GM18511 (cell line): ENCODE measurements at regions not wholly inside any gene's neighbourhood (a gene's known extent, or its start where the extent isn't known, plus 50 kb on each side); places are given as distances from the start of the nearest gene placed in this dataset.

ENCODE experiments used
- ATAC-seq: cut with Tn5 transposase; IDR thresholded peaks from one replicate; pipeline ENCODE4 v1.9.1; 2021; ENCODE audit warnings: mild to moderate bottlenecking, moderate library complexity; ENCODE audit not compliant: unreplicated experiment

- ATAC-seq: no peak
These were observed 124.7 kb upstream of the CTAGE1 start for GRCh38 chr18:22542406-22542835.

GRCh38 chr18:22543769-22544168, 126.1 kb upstream of the CTAGE1 start:
- no peak for ATAC-seq

DNA sequence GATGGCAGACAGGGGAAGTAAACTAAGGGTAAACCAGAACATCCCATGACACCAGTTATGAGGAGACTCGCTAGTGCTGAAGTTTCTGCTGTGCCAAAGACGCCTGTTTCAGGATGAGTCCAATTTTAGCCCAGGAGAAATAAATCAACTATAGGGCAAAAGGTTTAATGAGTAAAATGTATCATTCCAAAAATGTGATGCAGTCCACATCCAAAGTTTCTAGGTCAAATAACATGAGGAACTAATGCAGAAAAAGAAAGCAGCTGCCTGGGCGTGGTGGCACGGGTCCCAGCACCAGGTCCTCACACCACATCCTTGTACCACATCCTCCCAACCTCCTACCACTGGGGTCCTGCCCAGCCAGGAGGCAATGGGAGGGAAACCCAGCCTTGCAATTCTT, 126.9 kb upstream of the CTAGE1 start:
- no peak for ATAC-seq

DNA sequence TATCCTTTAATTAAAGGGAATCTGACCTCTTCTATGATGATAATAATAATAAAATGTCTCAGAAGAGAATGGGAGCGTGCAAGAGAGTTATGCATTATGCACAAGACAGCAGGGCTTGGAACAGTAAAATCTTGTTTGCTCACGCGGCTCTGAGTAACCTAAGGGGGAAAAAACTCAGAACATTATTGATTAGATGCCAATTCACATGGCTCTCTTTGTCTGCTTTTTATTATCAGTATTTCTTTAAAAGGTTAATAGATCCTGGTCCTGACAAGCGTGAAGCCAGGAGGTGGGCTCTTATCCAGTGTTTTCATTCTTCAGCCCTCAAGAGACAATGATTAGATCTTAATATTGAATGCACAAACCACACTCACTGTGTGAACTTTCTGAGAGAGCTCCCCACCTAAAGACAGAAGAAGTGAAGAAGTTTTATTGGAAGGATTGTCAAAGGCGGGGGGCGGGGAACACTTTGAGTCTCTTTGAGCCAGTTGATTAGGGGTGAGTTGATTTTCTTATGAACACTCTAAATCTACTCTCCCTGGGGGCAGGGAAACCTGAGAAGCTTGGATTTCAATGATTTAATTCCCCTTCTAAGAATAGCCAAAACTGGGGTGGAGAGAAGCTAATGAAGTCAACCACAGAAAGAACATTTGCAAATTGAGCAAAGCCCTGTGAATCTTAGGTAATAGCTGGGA, 127.5 kb upstream of the CTAGE1 start:
- no peak for ATAC-seq

DNA sequence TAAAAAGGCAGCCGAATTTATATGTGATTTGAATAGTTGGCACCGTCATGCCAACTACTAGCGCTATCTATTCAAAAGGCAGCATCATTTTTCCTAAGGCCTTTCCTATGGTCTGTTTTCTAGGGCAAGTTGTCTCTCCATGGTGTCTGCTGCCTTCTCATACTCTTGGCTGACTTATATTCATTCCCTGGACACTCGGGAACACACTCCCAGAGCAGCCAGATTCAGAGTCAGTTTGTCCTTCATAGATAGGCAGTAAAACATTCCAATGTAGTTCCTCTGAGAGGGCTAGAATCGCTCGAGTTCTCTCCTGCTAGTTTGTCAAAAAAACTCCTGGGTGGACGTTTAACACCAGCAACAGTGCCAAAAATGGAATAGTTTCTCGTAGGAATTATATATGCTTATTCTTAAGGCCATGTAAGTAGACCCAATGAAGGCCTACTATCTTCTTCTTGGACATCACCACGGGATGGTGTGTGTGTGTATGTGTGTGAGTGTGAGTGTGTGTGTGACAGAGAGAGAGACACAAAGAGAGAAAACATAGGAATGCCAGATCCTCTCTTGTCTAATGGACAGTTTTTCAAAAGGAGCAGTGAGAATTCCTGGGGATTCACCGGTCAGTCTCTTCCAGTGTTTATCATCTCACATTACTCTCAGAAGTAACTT, 129.3 kb upstream of the CTAGE1 start:
- no peak for ATAC-seq

- no peak for ATAC-seq
These were observed 130.3 kb upstream of the CTAGE1 start for GRCh38 chr18:22547807-22548561.

DNA sequence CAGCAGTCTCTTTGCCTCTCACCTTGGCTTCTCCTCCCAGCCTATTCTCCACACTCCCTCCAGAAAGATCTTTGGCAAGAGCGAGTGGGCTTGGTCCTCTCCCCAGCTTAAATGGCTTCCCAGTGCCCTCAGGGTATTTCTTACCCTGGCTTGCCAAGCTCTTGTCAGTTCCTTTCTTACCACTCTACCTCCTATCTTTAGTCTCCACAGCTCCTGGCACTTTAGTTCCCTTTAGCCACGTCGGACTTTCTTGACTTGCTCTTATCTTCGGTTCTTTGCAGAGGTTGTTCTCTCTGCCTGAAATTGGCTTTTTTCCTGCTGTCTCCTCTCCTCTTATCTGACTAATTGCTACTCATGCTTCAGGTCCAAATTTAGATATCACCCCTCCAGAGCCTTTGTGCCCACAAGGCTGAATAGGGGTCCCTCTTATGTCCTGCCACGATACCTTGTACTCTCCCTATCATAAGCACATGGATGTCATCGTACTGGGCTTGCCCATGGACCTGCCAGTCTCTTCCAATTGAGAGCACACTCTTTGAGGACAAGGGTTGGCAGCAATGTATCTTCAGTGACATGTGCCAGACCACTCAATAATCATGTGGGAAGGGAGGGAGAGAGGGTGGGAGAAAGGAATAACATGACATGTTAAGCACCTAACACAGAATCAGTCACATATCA, 131.7 kb upstream of the CTAGE1 start:
- ATAC-seq: no peak

DNA sequence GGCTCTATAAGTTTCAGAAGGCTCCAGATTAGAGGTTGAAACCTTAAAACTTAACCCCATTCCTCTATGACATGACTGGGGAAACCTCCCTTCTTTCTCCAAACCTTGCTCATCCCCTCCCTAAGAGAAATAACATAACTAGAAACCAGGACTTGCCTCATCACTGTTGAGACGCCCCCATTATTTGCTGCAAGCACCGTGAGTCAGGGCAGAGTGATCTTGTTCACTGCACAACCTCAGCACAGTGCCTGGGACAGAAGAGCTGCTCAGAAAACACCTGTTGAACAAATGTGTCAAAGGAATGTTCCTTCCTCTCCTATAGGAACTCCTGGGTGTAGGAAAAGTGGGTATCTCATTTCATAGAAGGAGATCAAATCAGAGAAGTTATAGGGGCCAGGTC, 132.7 kb upstream of the CTAGE1 start:
- no peak for ATAC-seq

DNA sequence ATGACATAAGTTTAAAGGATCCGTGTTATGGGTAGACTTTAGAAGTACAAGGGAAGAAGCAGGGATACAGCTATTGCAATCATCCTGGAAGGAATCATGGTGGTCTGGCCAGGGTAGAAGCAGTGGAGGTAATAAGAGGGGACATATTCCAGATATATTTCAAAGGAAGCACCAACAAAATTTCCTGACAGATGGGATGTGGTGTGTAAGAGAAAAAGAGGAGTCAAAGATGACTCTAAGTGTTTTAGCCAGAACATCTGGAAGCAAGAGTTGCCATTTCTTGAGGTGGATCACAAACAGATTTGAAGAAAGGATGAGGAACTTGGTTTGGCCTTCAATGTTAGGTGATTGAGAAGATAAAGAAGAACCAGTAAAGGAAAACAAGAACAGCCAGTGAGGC, 133.1 kb upstream of the CTAGE1 start:
- ATAC-seq: no peak

GRCh38 chr18:22551536-22552151, 133.9 kb upstream of the CTAGE1 start:
- no peak for ATAC-seq

DNA sequence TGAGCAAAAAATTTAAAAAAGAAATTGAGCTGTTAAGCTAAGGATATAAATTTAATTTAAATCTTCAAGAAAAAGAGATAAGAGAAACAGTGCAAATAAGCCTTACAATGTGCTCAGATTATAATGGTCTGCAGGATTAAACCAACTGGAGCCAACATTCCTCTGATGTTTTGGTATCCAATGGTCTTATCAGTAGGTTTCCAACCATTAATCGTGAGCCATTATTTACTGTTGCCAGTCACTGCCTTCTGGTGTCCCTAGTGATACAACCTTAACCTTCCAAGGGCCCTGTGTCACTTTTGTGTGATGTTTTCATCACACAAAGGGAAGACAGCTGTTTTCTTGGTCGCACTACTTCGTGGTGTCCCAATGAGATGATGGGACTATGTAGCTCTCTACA, 134.5 kb upstream of the CTAGE1 start:
- no peak for ATAC-seq

DNA sequence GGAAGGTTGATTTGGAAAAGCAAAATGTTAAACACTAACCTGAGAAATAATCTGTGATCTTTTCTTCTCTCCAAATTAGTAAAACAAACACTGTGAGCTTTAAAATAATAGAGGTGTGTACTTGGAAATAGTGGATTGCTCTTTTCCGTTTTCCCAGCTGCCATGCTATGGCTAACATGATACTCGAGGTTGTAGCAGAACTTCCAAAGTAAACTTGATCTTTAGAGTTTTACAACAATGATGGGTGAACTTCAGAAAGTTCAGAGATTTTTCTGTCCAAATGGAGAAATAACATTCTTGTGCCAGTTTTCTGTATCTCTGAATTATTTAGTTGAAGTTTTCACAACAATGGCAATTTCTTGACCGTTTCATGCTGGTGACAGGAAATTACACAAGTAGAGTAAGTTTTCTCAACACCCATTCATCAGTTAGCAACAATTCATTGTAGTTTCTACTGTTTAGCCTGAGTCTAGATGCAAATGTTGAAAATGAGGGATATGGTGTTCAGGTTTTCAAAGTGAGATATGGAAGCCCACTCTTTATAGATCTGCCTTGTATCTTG, 135.3 kb upstream of the CTAGE1 start:
- no peak for ATAC-seq

DNA sequence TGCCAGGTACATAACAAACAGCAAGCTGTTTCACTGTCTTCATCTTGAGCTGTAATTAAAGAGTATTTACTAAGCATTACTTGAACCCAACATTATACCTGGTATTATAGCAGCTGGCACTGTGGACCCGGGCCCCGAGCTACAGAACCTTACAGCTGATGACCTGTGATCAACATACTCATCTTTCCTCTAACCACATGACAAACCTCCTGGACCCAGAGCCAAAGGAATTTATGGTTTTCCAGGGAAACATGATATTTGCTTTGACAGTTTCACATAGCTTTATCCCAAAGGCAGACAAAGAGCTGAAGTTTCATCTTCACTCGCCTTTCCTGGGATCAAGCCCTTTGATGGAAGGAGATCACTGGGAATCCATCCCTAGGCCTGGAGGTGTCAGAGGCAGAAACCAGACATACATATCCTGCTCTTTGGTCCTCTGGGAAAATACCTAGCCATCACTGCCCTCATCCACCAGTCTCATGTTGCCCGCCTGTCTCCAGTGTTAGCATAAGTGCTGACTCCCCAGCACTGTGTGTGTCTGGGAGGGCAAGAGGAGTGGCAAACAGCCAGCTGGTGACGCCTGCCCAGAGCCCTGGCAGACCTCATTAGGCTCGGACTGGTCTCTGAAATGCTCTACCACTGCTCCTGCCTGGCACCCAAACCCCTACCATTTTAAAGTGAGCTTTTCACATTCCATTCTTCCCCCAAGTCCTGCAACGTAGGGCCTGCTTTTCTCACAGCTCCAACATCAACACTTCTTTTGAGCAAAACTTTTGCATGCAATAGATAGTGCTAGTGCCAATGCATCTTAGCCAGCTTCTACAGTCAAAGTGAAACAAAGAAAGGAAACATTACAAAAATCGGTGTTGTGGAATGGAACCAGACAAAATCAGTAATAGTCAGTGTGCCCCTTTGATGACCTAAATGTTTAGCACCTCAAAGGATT, 138.8 kb upstream of the CTAGE1 start:
- ATAC-seq: no peak

- no peak for ATAC-seq
These were observed 139.6 kb upstream of the CTAGE1 start for GRCh38 chr18:22557168-22557941.

GRCh38 chr18:22558945-22559385, 141.2 kb upstream of the CTAGE1 start:
- no peak for ATAC-seq

DNA sequence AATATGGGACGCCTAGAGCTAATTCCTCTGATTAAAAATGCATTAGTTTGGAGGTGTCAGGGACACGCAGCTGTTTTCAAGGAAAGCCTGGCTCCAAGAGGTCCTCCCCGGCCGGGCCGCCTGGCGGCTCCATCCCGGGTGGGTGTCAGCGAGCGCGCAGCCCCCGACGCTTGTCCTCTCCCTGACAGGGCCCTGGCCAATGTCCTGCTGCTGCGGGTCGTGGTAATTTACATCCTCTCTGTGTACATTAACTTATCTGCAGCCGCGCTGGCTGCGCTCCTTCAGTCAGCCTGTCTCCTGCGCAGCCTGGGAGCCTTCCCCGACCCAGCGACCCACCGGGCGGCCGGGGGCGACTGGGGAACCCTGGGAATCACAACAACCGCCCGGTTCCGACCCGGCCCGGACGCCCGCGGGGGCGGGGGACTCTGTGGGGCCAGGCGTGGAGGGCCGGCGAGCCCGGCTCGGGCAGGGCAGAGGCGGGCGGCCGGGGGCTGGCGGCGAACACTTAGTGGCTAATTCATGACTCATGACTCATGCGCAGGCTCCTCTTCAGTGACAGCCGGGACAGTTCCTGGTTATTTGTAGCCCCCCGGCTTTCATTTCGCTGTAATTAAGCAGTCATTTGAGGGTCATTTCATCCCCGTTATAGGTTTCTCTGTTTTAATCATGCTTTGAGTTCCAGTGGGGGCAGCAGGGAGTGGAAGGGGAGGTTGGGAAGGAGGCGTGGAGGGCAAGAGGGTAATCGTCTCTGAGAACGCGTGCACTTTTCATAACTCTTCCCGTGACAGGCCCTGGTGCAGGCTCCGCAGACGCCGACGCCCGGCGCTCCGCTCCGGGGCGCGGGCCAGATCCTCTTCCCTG, 141.9 kb upstream of the CTAGE1 start:
- ATAC-seq: no peak

GRCh38 chr18:22560275-22560610, 142.5 kb upstream of the CTAGE1 start:
- no peak for ATAC-seq

- ATAC-seq: no peak
These were observed 143.1 kb upstream of the CTAGE1 start for GRCh38 chr18:22560797-22561196.
